OCI-LY7 (cell line): ENCODE measurements at regions not wholly inside any gene's neighbourhood (a gene's known extent, or its start where the extent isn't known, plus 50 kb on each side); places are given as distances from the start of the nearest gene placed in this dataset.

Source experiments
- BruUV-seq: library from RNA; stranded (reverse); fragments of 400-500 nt; replicated peaks from 2 replicates; lab custom pipeline; 2021; lab: Mats Ljungman, UMichigan
- CTCF ChIA-PET: fragments of 300-600 bp; sonication (Branson Sonifier 250); formaldehyde crosslinking; loops from one replicate; lab custom pipeline; 2022; ENCODE audit warnings: antibody characterized with exemption; ENCODE audit not compliant: unreplicated experiment; lab: Charles Lee
- POLR2A ChIA-PET: fragments of 300-600 bp; sonication (Branson Sonifier 250); formaldehyde crosslinking; loops from one replicate; lab custom pipeline; 2022; ENCODE audit warnings: antibody characterized with exemption; lab: Charles Lee
- DNase-seq: peaks from one replicate; pipeline ENCODE4 v3.0.0-alpha.2; 2015; ENCODE audit warnings: low spot score
- H2AFZ ChIP-seq: fragments of 200-600 bp; sonication (generic), shearing (Covaris generic); 2 replicates; pipeline ENCODE4 v1.6.1; 2014; ENCODE audit warnings: mild to moderate bottlenecking, antibody characterized with exemption, low read length, moderate library complexity
- H3K27ac ChIP-seq: fragments of 200-600 bp; sonication (generic); 2 replicates; pipeline ENCODE4 v1.5.1; 2014; ENCODE audit warnings: mixed run types, low read depth, mild to moderate bottlenecking, moderate library complexity, low read length, inconsistent platforms; ENCODE audit not compliant: poor library complexity, severe bottlenecking
- H3K36me3 ChIP-seq: fragments of 200-600 bp; sonication (generic); 2 replicates; pipeline ENCODE4 v1.6.1; 2014; ENCODE audit warnings: mild to moderate bottlenecking, antibody characterized with exemption, low read length, moderate library complexity, mixed read lengths; ENCODE audit not compliant: insufficient read depth
- H3K4me1 ChIP-seq: fragments of 200-600 bp; sonication (generic); 2 replicates; pipeline ENCODE4 v1.5.1; 2014; ENCODE audit warnings: mild to moderate bottlenecking, low read length; ENCODE audit not compliant: insufficient read depth, poor library complexity, severe bottlenecking
- H3K4me2 ChIP-seq: fragments of 200-600 bp; sonication (generic); 2 replicates; pipeline ENCODE4 v1.6.1; 2014; ENCODE audit warnings: mild to moderate bottlenecking, low read length
- H3K4me3 ChIP-seq: fragments of 200-600 bp; sonication (generic); 2 replicates; pipeline ENCODE4 v1.5.1; 2014; ENCODE audit warnings: mild to moderate bottlenecking, low read depth, low read length; ENCODE audit not compliant: poor library complexity, severe bottlenecking
- H3K79me2 ChIP-seq: fragments of 200-600 bp; sonication (generic); 2 replicates; pipeline ENCODE4 v1.6.1; 2016; ENCODE audit warnings: low read depth, mild to moderate bottlenecking, low read length, moderate library complexity, mixed read lengths; ENCODE audit not compliant: insufficient read depth
- H3K9me2 ChIP-seq: fragments of 200-600 bp; sonication (generic); 2 replicates; pipeline ENCODE4 v1.6.1; 2016; ENCODE audit warnings: mild to moderate bottlenecking, low read length, mixed read lengths; ENCODE audit not compliant: insufficient read depth
- H3K9me3 ChIP-seq: fragments of 200-600 bp; sonication (generic); 2 replicates; pipeline ENCODE4 v1.6.1; 2014; ENCODE audit warnings: mild to moderate bottlenecking, mixed run types, low read length, mixed read lengths
- H4K20me1 ChIP-seq: fragments of 200-600 bp; sonication (generic); 2 replicates; pipeline ENCODE4 v1.6.1; 2014; ENCODE audit warnings: mild to moderate bottlenecking, antibody characterized with exemption, low read length, moderate library complexity, mixed read lengths; ENCODE audit not compliant: insufficient read depth
- CTCF ChIP-seq: fragments of 200-600 bp; sonication (generic); conservative IDR thresholded peaks from 2 replicates; pipeline ENCODE4 v1.5.1; 2014; ENCODE audit warnings: mild to moderate bottlenecking, antibody characterized with exemption, low read length, moderate library complexity, mixed read lengths
- EZH2phosphoT487 ChIP-seq: fragments of 200-600 bp; sonication (generic); IDR thresholded peaks from 2 replicates; pipeline ENCODE4 v1.6.1; 2018; ENCODE audit warnings: low read depth, borderline replicate concordance, mild to moderate bottlenecking, mixed run types, antibody characterized with exemption, low read length, moderate library complexity, mixed read lengths
- intact Hi-C: fragments of 100-400 bp; cut with micrococcal nuclease; formaldehyde crosslinking; loops from one replicate; pipeline ENCODE4 v1.10.0; 2022; ENCODE audit not compliant: unreplicated experiment

- intact Hi-C loops = no loop called here
- Histone ChIP-seq H3K4me1 (peaks cover 31% of the 10 kb centered on the region), H3K79me2 (no peaks in the 10 kb centered on the region), H3K27ac (no peak overlapping the region), H3K9me3 (peaks cover 12% of the 10 kb centered on the region), H3K4me2 (no peak overlapping the region), H3K36me3 (no peaks in the 10 kb centered on the region; the same call in 1 of the 2 replicates), H3K9me2 (no peaks in the 10 kb centered on the region), H2AFZ (no peak overlapping the region), H3K4me3 (no peak overlapping the region), H4K20me1 (no peaks in the 10 kb centered on the region)
- no peak for TF ChIP-seq EZH2phosphoT487
- POLR2A ChIA-PET = interaction anchor here (0.7 kb wide), 2 partner anchors 92 to 229 kb away, joined by 5 to 11 read pairs; no protein-coding TSS in a partner anchor
- CTCF ChIA-PET = no interaction called here
- no peak for DNase-seq
- no TSS peak for BruUV-seq
Measured at GRCh38 chr3:194025119-194025518, 110.8 kb upstream of the HES1 start.

- no peak for DNase-seq
- H3K27ac ChIP-seq = no peak overlapping the region
- no peaks in the 10 kb centered on the region for H4K20me1 ChIP-seq
- peaks cover 31% of the 10 kb centered on the region for H3K4me1 ChIP-seq
- H3K9me2 ChIP-seq = no peaks in the 10 kb centered on the region
- H3K79me2 ChIP-seq = no peaks in the 10 kb centered on the region
- intact Hi-C loops = no loop called here
- H3K4me3 ChIP-seq = no peak overlapping the region
- POLR2A ChIA-PET = interaction anchor here (1.0 kb wide), 1 partner anchor 12 kb away, joined by 3 read pairs; no protein-coding TSS in a partner anchor
- no peaks in the 10 kb centered on the region; the same call in 1 of the 2 replicates for H3K36me3 ChIP-seq
- TF ChIP-seq EZH2phosphoT487 (no peak), CTCF (no peak)
- H3K4me2 ChIP-seq = no peak overlapping the region
- CTCF ChIA-PET = no interaction called here
- H2AFZ ChIP-seq = no peak overlapping the region
- peaks cover 12% of the 10 kb centered on the region for H3K9me3 ChIP-seq
- BruUV-seq = no TSS peak
Measured at GRCh38 chr3:194025951-194026350, 110.0 kb upstream of the HES1 start.

- intact Hi-C loops = no loop called here
- H3K9me3 ChIP-seq = peaks cover 12% of the 10 kb centered on the region
- H3K4me2 ChIP-seq = peak overlapping the region; percentile 12; the same call in 1 of the 2 replicates
- no peaks in the 10 kb centered on the region for H3K9me2 ChIP-seq
- TF ChIP-seq CTCF (no peak), EZH2phosphoT487 (no peak)
- ChIA-PET POLR2A (interaction anchor here (0.5 to 0.6 kb wide), 3 partner anchors 23 to 81 kb away, joined by 3 to 4 read pairs (median 3); no protein-coding TSS in a partner anchor), CTCF (interaction anchor here (0.6 kb wide), 1 partner anchor 82 kb away, joined by 3 read pairs; no protein-coding TSS in a partner anchor)
- H3K27ac ChIP-seq = no peak overlapping the region
- peaks cover 51% of the 10 kb centered on the region for H3K4me1 ChIP-seq
- no peak overlapping the region for H3K4me3 ChIP-seq
- DNase-seq = peak; percentile 62
- peak overlapping the region; percentile 28; the same call in 1 of the 2 replicates for H2AFZ ChIP-seq
- H3K36me3 ChIP-seq = no peaks in the 10 kb centered on the region; the same call in 1 of the 2 replicates
- no TSS peak for BruUV-seq
- H4K20me1 ChIP-seq = no peaks in the 10 kb centered on the region
- no peaks in the 10 kb centered on the region for H3K79me2 ChIP-seq
Measured at GRCh38 chr3:194028434-194029004, 107.4 kb upstream of the HES1 start.
